ENCODE measurements at regions not wholly inside any gene's neighbourhood (a gene's known extent, or its start where the extent isn't known, plus 50 kb on each side); places are given as distances from the start of the nearest gene placed in this dataset.

- peak; percentile 54 for DNase-seq (ENCODE audit: low read depth)
Measured at GRCh38 chr13:97567510-97568243, 133.7 kb downstream of the RAP2A start.

GRCh38 chr13:97568850-97569249 lies 134.9 kb downstream of the RAP2A start:
- DNase-seq (ENCODE audit: low read depth) = no peak
- no peak for TF ChIP-seq CTCF (conservative IDR thresholded peaks at IDR 0.05; ENCODE audit: low read depth, low read length)
- H3K4me3 ChIP-seq (ENCODE audit: low read depth, low read length) = no peak overlapping the region

More at GRCh38 chr13:97567510-97568243, 133.7 kb downstream of the RAP2A start:
- no peak overlapping the region for H3K4me3 ChIP-seq (ENCODE audit: low read depth, low read length)
- no peak for TF ChIP-seq CTCF (conservative IDR thresholded peaks at IDR 0.05; ENCODE audit: low read depth, low read length)

GRCh38 chr13:97569841-97570240 lies 135.9 kb downstream of the RAP2A start:
- TF ChIP-seq CTCF (conservative IDR thresholded peaks at IDR 0.05; ENCODE audit: low read depth, low read length) = no peak

GRCh38 chr13:97570442-97570841 lies 136.5 kb downstream of the RAP2A start:
- no peak for DNase-seq (ENCODE audit: low read depth)
- no peak overlapping the region for H3K4me3 ChIP-seq (ENCODE audit: low read depth, low read length)
- no peak for TF ChIP-seq CTCF (conservative IDR thresholded peaks at IDR 0.05; ENCODE audit: low read depth, low read length)

More at GRCh38 chr13:97569841-97570240, 135.9 kb downstream of the RAP2A start:
- no peak overlapping the region for H3K4me3 ChIP-seq (ENCODE audit: low read depth, low read length)
- no peak for DNase-seq (ENCODE audit: low read depth)

GRCh38 chr13:97573011-97573410 lies 139.0 kb downstream of the RAP2A start:
- TF ChIP-seq CTCF (conservative IDR thresholded peaks at IDR 0.05; ENCODE audit: low read depth, low read length) = no peak
- DNase-seq (ENCODE audit: low read depth) = no peak

GRCh38 chr13:97574926-97575325 lies 141.0 kb downstream of the RAP2A start:
- DNase-seq (ENCODE audit: low read depth) = peak; percentile 80
- H3K4me3 ChIP-seq (ENCODE audit: low read depth, low read length) = no peak overlapping the region
- TF ChIP-seq CTCF (conservative IDR thresholded peaks at IDR 0.05; ENCODE audit: low read depth, low read length) = peak; percentile 89

More at GRCh38 chr13:97573011-97573410, 139.0 kb downstream of the RAP2A start:
- H3K4me3 ChIP-seq (ENCODE audit: low read depth, low read length) = no peak overlapping the region

- DNase-seq (ENCODE audit: low read depth) = no peak
- TF ChIP-seq CTCF (conservative IDR thresholded peaks at IDR 0.05; ENCODE audit: low read depth, low read length) = no peak
- no peak overlapping the region for H3K4me3 ChIP-seq (ENCODE audit: low read depth, low read length)
Measured at GRCh38 chr13:97577026-97577425, 143.1 kb downstream of the RAP2A start.

Data from choroid plexus epithelial cell (primary cell).